GM19452 (cell line): ENCODE measurements at regions not wholly inside any gene's neighbourhood (a gene's known extent, or its start where the extent isn't known, plus 50 kb on each side); places are given as distances from the start of the nearest gene placed in this dataset.

Experiments
- ATAC-seq: cut with Tn5 transposase; IDR thresholded peaks from one replicate; pipeline ENCODE4 v1.9.1; 2021; ENCODE audit not compliant: unreplicated experiment

- no peak for ATAC-seq
Measured at GRCh38 chr6:133630651-133631050, 258.3 kb upstream of the TCF21 start.

DNA sequence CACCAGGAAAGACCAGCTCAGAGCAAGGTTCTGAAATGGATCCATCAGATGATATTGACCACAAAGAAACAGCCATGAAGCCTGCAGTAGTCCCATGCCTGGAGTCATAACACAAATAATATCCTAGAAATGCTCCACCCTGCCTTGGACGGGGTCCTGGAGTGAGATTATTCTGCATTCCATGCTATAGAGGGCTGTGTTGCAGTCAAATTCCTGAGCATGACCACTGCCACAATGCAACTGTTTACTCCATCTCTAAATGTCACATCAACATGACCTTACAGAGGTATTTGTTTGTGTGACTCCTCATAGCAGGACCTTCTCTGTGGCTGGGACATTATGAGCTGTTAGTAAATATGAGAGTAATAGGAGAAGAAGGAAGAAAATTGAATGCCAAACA, 257.5 kb upstream of the TCF21 start:
- no peak for ATAC-seq

GRCh38 chr6:133632206-133632605, 256.7 kb upstream of the TCF21 start:
- no peak for ATAC-seq

- ATAC-seq, result no peak
Measured at GRCh38 chr6:133632906-133633305, 256.0 kb upstream of the TCF21 start.

GRCh38 chr6:133634474-133634873, 254.4 kb upstream of the TCF21 start:
- ATAC-seq, result no peak

DNA sequence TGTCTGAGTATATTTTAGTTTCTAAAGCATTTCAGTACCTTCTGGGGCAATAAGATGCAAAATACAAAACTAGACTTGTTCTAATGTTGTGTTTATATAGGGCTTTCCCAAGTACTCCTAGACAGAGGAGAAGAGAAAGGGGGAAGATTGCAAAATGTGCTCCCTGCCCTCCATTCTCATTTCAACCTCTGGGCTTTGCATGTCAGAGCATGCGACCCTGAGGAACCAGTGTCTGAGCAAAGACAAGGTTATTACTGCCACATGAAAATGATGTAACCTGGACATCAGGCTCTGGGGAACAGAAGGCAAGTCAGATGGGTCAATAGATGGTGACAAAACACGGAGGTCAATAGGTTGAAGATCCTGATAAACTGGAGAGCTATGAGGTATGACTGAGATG, 253.5 kb upstream of the TCF21 start:
- no peak for ATAC-seq

DNA sequence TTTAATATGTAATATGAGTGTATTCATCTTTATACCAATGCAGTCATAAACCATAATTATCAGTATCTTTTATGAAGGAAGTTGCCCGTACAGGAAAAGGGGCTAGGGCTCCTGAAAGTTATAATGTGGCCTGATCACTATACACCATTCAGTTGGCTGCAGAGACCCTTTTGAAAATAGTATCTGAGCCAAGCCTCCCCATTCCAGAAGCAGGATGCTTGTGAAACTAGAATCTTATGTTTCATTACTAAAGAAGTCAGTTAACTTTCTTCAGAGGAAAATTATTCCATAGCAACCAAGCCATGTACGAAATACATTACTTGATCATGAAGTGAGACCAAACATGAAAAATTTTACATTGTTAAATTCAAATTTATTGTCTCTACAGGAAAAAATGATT, 251.5 kb upstream of the TCF21 start:
- no peak for ATAC-seq

- ATAC-seq, result no peak
Measured at GRCh38 chr6:133637874-133638273, 251.0 kb upstream of the TCF21 start.

DNA sequence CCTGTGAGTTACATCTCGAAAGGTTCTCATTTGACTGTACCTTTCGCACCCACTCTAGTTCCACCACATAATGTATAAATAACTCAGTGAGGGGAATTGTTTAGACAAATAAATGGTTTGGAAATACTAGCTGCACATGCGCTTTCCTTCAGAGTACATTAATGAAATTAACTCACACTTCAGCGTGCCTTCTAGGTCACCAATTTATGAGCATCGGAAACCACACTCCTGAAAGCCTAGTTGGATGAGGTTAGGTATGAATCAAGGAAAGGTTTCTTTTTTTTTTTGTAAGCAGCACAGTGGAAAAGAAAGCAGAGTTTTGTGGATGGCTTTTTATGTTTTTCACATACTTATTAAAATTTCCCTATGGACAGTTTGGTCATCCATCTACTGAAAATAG, 247.8 kb upstream of the TCF21 start:
- no peak for ATAC-seq

DNA sequence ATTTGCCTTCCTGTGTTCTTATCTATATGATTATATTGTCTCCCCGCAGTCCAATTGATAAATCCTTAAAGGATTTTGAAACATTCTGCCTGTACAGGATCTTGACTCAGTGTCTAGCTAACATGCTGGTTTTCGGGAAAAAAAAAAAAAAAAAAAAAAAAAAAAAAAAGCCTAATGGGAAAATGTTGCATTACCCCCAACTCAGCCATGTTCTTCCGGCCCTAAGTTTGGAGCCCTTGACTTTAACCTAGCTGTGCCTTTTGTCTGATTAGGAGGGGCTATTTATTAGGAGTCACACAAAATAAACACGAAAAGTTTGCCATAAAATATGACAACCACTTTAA, 244.4 kb upstream of the TCF21 start:
- ATAC-seq, result no peak

- ATAC-seq, result no peak
Measured at GRCh38 chr6:133644892-133645619, 243.9 kb upstream of the TCF21 start.

GRCh38 chr6:133645966-133646740, 242.8 kb upstream of the TCF21 start:
- ATAC-seq, result no peak

- ATAC-seq, result no peak
Measured at GRCh38 chr6:133648581-133648980, 240.3 kb upstream of the TCF21 start.

- ATAC-seq, result no peak
Measured at GRCh38 chr6:133671376-133671775, 217.5 kb upstream of the TCF21 start.

DNA sequence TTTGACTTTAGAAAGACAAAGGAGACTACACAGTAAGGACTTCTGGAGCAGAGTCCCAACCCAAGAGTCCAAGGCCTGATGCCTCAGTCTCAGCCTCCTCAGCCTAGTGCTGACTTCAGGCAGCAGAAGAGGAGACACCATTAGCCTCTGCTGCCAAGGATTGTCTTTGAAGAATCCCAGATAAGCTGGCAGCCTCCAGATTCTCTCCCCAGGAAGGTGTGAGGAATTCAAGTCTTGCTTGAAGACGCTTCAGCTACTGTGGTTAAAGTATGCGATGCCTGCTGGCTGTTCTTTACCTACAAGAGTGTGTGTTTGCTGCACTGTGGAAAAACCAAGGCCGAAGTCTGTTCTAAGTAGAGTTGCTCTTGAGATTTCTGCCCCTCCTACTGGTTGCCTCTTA, 215.9 kb upstream of the TCF21 start:
- no peak for ATAC-seq

- ATAC-seq, result no peak
Measured at GRCh38 chr6:133674661-133675060, 214.3 kb upstream of the TCF21 start.

- no peak for ATAC-seq
Measured at GRCh38 chr6:133680994-133681393, 207.9 kb upstream of the TCF21 start.

DNA sequence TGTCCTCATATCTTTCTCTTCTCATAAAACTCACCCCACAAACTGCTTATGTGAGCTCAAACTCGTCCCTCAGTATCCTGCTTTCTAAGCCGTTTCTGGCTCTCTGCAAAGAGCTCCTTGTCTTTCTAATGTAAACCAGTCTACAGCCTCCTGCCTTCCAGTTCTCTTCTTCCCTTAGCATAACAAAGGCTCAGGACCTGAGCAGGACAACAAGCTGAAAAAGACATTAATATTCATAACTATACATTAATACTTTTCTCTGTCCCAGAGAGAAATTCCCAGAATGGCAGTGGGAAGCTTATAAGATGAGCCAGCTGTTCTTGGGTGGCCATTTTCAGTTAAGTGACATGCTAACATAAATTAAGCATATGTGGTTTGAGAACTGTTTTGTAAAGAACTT, 207.0 kb upstream of the TCF21 start:
- no peak for ATAC-seq

DNA sequence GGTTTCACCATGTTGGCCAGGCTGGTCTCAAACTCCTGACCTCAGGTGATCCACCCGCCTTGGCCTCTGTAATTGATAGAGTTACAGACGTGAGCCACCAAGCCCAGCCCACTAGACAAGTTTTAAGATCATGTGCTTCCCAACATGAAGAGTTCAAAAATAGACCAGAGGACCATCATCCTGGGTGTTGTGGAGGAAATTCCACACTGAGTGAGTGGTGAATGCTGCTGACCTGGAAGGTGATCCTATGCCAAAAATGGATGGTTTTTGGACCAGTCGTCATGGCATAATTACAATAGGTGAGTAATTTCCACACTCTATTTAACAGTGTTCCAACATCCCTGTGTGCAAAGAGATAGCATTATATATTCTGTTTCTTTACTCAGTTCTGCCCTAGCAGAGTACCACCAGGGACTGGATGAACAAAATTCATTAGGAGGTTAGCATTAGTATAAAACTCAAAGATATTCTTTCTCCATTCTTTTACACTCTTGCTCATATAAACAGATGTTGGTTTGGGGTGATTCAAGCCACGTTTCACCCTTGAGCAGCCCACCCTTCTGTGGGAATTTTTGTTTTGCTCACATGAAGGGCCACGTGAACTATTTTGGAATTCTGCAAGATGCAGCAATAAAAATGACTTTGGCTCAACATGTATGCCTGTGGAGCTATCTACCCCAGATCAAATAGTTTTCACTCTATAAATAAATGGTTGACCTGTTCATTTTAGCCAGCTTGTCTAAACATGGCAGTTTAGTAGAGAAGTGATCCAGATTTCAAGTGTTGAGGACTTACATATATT, 206.2 kb upstream of the TCF21 start:
- ATAC-seq, result no peak

DNA sequence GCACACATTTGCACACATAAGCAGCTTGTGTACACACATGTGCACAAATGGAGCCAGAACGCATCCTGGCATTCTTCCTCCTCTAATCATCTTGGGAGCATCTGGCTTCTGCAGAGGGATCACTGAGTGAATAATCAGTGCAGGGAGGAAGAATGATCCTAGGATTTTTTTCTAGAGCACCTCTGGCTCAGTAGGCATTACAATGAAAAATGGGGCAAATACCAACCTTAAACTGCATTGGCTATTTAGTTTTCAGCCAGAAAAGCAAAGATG, 205.7 kb upstream of the TCF21 start:
- ATAC-seq, result no peak

GRCh38 chr6:133683606-133684005, 205.3 kb upstream of the TCF21 start:
- ATAC-seq, result no peak
